GM12875 (cell line): ENCODE measurements at regions not wholly inside any gene's neighbourhood (a gene's known extent, or its start where the extent isn't known, plus 50 kb on each side); places are given as distances from the start of the nearest gene placed in this dataset.

Experiments
- H3K4me3 ChIP-seq: one replicate; pipeline ENCODE4 v1.5.1; 2011; ENCODE audit warnings: low read depth, low read length, control low read depth
- CTCF ChIP-seq: IDR thresholded peaks from 2 replicates; pipeline ENCODE4 v1.5.1; 2011; ENCODE audit warnings: low read depth, mild to moderate bottlenecking, control low read depth, inconsistent platforms, low read length, moderate library complexity, borderline replicate concordance; ENCODE audit not compliant: insufficient read depth

DNA sequence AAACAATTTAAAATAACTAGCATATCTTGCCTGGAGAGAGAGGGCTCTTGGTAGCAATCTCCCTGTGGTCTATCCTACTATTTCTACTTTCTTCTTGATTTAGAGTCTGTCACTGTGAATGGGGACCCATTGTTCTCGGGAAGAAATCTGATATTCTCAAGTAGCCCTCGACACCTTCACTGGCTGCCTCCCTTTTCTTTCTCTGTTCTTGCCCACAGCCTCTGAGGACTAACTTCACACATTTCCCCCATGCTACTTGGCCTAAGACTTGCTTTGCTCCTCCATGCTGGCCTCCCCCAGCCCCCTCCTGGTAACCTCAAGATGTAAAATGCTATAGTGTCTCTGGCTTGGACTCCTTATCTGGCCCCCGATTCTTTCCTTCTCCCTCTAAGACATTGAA lies 58.8 kb upstream of the NT5C1B start:
- no peak overlapping the region for H3K4me3 ChIP-seq
- no peak for TF ChIP-seq CTCF

GRCh38 chr2:18647731-18648130 lies 58.4 kb upstream of the NT5C1B start:
- TF ChIP-seq CTCF, result no peak
- H3K4me3 ChIP-seq, result no peak overlapping the region

GRCh38 chr2:18645315-18645714 lies 55.9 kb upstream of the NT5C1B start:
- H3K4me3 ChIP-seq, result no peak overlapping the region
- TF ChIP-seq CTCF, result no peak

GRCh38 chr2:18644115-18644462 lies 54.7 kb upstream of the NT5C1B start:
- TF ChIP-seq CTCF, result no peak

DNA sequence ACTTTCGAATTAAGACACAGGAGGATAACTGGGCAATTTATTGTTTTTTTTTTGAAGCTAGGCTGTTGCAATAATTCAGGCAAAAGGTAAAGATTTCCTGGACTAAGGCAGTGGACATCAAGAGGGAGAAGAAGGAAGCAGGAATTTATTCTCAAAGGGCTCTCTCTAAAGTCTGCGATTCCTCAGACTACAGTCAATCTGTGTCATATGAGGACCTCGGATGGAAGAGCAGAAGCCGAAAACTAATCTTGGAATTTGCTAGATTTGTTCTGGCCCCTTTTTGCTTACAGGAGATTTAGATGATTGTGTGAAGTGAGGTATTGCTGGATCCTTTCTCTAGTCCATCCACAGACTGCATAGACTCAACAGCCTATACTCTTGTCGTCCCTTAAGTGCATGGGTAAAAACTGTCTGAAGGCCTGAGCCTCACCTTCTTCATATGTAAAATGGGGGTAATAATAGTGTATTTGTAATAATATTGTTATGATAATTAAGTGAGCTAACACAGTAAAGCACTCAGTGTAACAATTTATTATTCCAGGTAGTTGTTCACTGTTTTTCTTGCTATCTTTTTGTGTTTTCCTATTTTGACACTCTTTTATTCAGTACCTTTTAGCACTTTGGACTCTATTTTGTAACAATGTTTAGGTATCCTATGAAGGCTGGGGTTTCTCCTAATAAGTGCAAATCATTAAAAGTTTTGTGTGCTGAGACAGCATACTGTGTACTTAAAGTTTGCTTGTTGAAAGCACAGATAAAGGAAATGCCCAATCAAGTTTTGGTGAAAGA lies 54.2 kb upstream of the NT5C1B start:
- H3K4me3 ChIP-seq, result no peak overlapping the region
- no peak for TF ChIP-seq CTCF

More at GRCh38 chr2:18644115-18644462, 54.7 kb upstream of the NT5C1B start:
- no peak overlapping the region for H3K4me3 ChIP-seq

GRCh38 chr2:18641823-18642222 lies 52.5 kb upstream of the NT5C1B start:
- H3K4me3 ChIP-seq, result no peak overlapping the region
- TF ChIP-seq CTCF, result no peak

DNA sequence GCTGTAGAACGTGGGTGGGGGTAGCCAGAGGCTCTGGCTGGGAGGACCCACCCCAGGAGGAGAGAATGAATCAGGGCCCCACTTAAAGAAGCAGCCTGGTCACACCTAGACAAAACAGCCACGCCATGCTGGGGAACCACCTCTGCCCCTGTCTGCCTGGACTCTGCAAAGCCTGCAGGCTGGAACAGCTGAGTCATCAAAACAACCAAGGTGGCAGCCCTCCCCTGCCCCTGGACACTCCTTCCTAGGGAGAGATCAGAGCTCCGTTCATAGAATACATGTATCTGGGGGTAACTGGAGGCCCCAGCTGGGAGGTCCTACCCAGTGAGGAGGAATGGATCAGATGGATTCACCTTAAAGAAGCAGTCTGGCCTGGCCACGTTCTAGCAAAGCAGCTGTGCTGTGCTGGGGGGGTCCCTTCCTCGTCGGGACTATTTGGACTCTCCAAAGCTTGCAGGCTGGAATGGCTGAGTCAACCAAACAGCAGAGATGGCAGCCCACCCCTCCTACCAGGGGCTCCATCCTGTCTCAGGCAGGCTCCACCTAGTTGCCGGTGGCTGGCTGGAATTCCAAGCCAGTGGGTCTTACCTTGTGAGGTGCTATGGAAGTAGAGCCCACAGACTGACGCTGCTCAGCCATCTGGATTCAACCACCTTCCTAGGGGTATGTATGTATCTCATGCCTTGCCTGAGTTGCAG lies 50.5 kb upstream of the NT5C1B start:
- H3K4me3 ChIP-seq, result no peak overlapping the region
- TF ChIP-seq CTCF, result no peak
